HEK293 (cell line): ENCODE measurements at regions not wholly inside any gene's neighbourhood (a gene's known extent, or its start where the extent isn't known, plus 50 kb on each side); places are given as distances from the start of the nearest gene placed in this dataset.

Source experiments
- CTCF ChIA-PET: fragments of 350-600 bp; formaldehyde crosslinking; extraction: SDS; loops from one replicate; lab custom pipeline; 2021; ENCODE audit warnings: antibody characterized with exemption; lab: Yijun Ruan, JAX
- POLR2A ChIA-PET: fragments of 300-600 bp; formaldehyde crosslinking; extraction: SDS; loops from one replicate; lab custom pipeline; 2020; ENCODE audit warnings: antibody characterized with exemption, inconsistent platforms; lab: Yijun Ruan, JAX
- H3K27ac ChIP-seq: fragments of 200-500 bp; sonication (Bioruptor generic); 2 replicates; pipeline ENCODE4 v1.5.1; 2014; ENCODE audit warnings: low read depth, low read length, control low read depth, inconsistent platforms; ENCODE audit errors: extremely low read depth
- H3K36me3 ChIP-seq, 2 experiments: fragments of 200-500 bp in 1 of 2; sonication (Bioruptor generic) in 1 of 2; 1 replicate in 1 of 2; 2 replicates in 1 of 2; pipeline ENCODE4 v1.5.1; 2014 to 2017; ENCODE audit warnings: inconsistent platforms in 2 of 2, low read length in 2 of 2; ENCODE audit not compliant: control insufficient read depth in 2 of 2, insufficient read depth in 1 of 2
- H3K4me1 ChIP-seq: fragments of 200-500 bp; sonication (Bioruptor generic); 2 replicates; pipeline ENCODE4 v1.5.1; 2014; ENCODE audit warnings: mild to moderate bottlenecking, low read length, inconsistent platforms; ENCODE audit not compliant: control insufficient read depth, insufficient read depth
- H3K4me3 ChIP-seq: 2 replicates; pipeline ENCODE4 v1.5.1; 2011; ENCODE audit warnings: low read depth, mild to moderate bottlenecking, control low read depth, low read length, moderate library complexity
- H3K9me3 ChIP-seq: fragments of 200-500 bp; sonication (Bioruptor generic); 2 replicates; pipeline ENCODE4 v1.5.1; 2014; ENCODE audit warnings: low read depth, low read length, inconsistent platforms; ENCODE audit not compliant: control insufficient read depth, insufficient read depth
- BCL11B ChIP-seq: fragments of 450-650 bp; formaldehyde crosslinking; IDR thresholded peaks from 2 replicates; pipeline ENCODE4 v1.5.1; 2016; ENCODE audit warnings: low read depth, missing biosample characterization, missing genetic modification characterization
- GLIS1 ChIP-seq: fragments of 450-650 bp; formaldehyde crosslinking; IDR thresholded peaks from 2 replicates; pipeline ENCODE4 v1.5.1; 2016; ENCODE audit warnings: missing biosample characterization, missing genetic modification characterization
- IKZF3 ChIP-seq: fragments of 450-650 bp; IDR thresholded peaks from 2 replicates; pipeline ENCODE4 v1.5.0; 2018; ENCODE audit warnings: missing biosample characterization, mild to moderate bottlenecking, missing genetic modification characterization, moderate library complexity
- KLF10 ChIP-seq: fragments of 450-650 bp; IDR thresholded peaks from 2 replicates; pipeline ENCODE4 v1.5.1; 2018; ENCODE audit warnings: missing biosample characterization, mild to moderate bottlenecking, missing genetic modification characterization
- KLF17 ChIP-seq: fragments of 450-650 bp; formaldehyde crosslinking; IDR thresholded peaks from 2 replicates; pipeline ENCODE4 v1.5.1; 2016; ENCODE audit warnings: missing biosample characterization, missing genetic modification characterization
- KLF7 ChIP-seq: fragments of 450-650 bp; formaldehyde crosslinking; IDR thresholded peaks from 2 replicates; pipeline ENCODE4 v1.5.1; 2016; ENCODE audit warnings: missing biosample characterization, missing genetic modification characterization, borderline replicate concordance
- MEIS1 ChIP-seq: sonication (generic); formaldehyde crosslinking; IDR thresholded peaks from 2 replicates; pipeline ENCODE4 v1.8.1; 2022; ENCODE audit warnings: missing genetic modification reagents, mild to moderate bottlenecking, borderline replicate concordance
- OSR2 ChIP-seq: fragments of 450-650 bp; formaldehyde crosslinking; IDR thresholded peaks from 2 replicates; pipeline ENCODE4 v1.5.1; 2016; ENCODE audit warnings: missing biosample characterization, missing genetic modification characterization
- REPIN1 ChIP-seq: fragments of 450-650 bp; formaldehyde crosslinking; IDR thresholded peaks from 2 replicates; pipeline ENCODE4 v1.5.1; 2017; ENCODE audit warnings: missing biosample characterization, missing genetic modification characterization, low read depth
- SETDB1 ChIP-seq: IDR thresholded peaks from one replicate; pipeline ENCODE4 v1.6.1; 2017; ENCODE audit warnings: mild to moderate bottlenecking, low read length, moderate library complexity, mixed read lengths; ENCODE audit not compliant: insufficient read length
- TRIM28 ChIP-seq: IDR thresholded peaks from 2 replicates; pipeline ENCODE4 v1.6.1; 2011; ENCODE audit warnings: low read length, control low read depth, borderline replicate concordance
- YY1 ChIP-seq: fragments of 450-650 bp; formaldehyde crosslinking; IDR thresholded peaks from 2 replicates; pipeline ENCODE4 v1.5.1; 2018; ENCODE audit warnings: missing biosample characterization, missing genetic modification characterization
- ZBTB48 ChIP-seq: fragments of 450-650 bp; formaldehyde crosslinking; IDR thresholded peaks from 2 replicates; pipeline ENCODE4 v1.5.1; 2016; ENCODE audit warnings: missing biosample characterization, missing genetic modification characterization
- ZBTB7A ChIP-seq: fragments of 450-650 bp; formaldehyde crosslinking; IDR thresholded peaks from 2 replicates; pipeline ENCODE4 v1.5.1; 2016; ENCODE audit warnings: low read depth, missing biosample characterization, missing genetic modification characterization
- ZFP41 ChIP-seq: fragments of 450-650 bp; formaldehyde crosslinking; IDR thresholded peaks from 2 replicates; pipeline ENCODE4 v1.5.1; 2016; ENCODE audit warnings: missing biosample characterization, missing genetic modification characterization, borderline replicate concordance
- ZNF157 ChIP-seq: fragments of 450-650 bp; formaldehyde crosslinking; IDR thresholded peaks from 2 replicates; pipeline ENCODE4 v1.5.1; 2016; ENCODE audit warnings: missing biosample characterization, missing genetic modification characterization
- ZNF19 ChIP-seq: fragments of 450-650 bp; formaldehyde crosslinking; IDR thresholded peaks from 2 replicates; pipeline ENCODE4; 2016; ENCODE audit warnings: missing biosample characterization, missing genetic modification characterization, low read depth
- ZNF24 ChIP-seq: fragments of 450-650 bp; formaldehyde crosslinking; IDR thresholded peaks from 2 replicates; pipeline ENCODE4 v1.5.1; 2016; ENCODE audit warnings: missing biosample characterization, missing genetic modification characterization
- ZNF292 ChIP-seq: fragments of 450-650 bp; formaldehyde crosslinking; IDR thresholded peaks from 2 replicates; pipeline ENCODE4 v1.5.1; 2016; ENCODE audit warnings: low read depth, missing biosample characterization, missing genetic modification characterization, borderline replicate concordance
- ZNF404 ChIP-seq: fragments of 450-650 bp; formaldehyde crosslinking; IDR thresholded peaks from 2 replicates; pipeline ENCODE4 v1.5.1; 2017; ENCODE audit warnings: missing biosample characterization, missing genetic modification characterization
- ZNF449 ChIP-seq: fragments of 450-650 bp; formaldehyde crosslinking; IDR thresholded peaks from 2 replicates; pipeline ENCODE4 v1.5.1; 2017; ENCODE audit warnings: missing biosample characterization, mild to moderate bottlenecking, missing genetic modification characterization, moderate library complexity
- ZNF501 ChIP-seq: fragments of 450-650 bp; formaldehyde crosslinking; IDR thresholded peaks from 2 replicates; pipeline ENCODE4 v1.5.1; 2016; ENCODE audit warnings: missing biosample characterization, missing genetic modification characterization
- ZNF560 ChIP-seq: fragments of 450-650 bp; formaldehyde crosslinking; IDR thresholded peaks from 2 replicates; pipeline ENCODE4 v1.5.1; 2017; ENCODE audit warnings: missing biosample characterization, missing genetic modification characterization, borderline replicate concordance
- ZNF664 ChIP-seq: fragments of 450-650 bp; formaldehyde crosslinking; IDR thresholded peaks from 2 replicates; pipeline ENCODE4 v1.5.1; 2016; ENCODE audit warnings: missing biosample characterization, missing genetic modification characterization
- ZNF670 ChIP-seq: fragments of 450-650 bp; formaldehyde crosslinking; IDR thresholded peaks from 2 replicates; pipeline ENCODE4 v1.5.1; 2016; ENCODE audit warnings: missing biosample characterization, missing genetic modification characterization, low read depth
- ZNF677 ChIP-seq: fragments of 450-650 bp; IDR thresholded peaks from 2 replicates; pipeline ENCODE4 v1.5.0; 2018; ENCODE audit warnings: missing biosample characterization, mild to moderate bottlenecking, missing genetic modification characterization, moderate library complexity
- ZNF843 ChIP-seq: fragments of 450-650 bp; formaldehyde crosslinking; IDR thresholded peaks from 2 replicates; pipeline ENCODE4 v1.5.1; 2016; ENCODE audit warnings: missing biosample characterization, missing genetic modification characterization
- TF ChIP-seq, protein P1 (sequence below): fragments of 450-650 bp; formaldehyde crosslinking; IDR thresholded peaks from 2 replicates; pipeline ENCODE4 v1.5.1; 2016; ENCODE audit warnings: missing biosample characterization, missing genetic modification characterization
- TF ChIP-seq, protein P2 (sequence below): fragments of 450-650 bp; formaldehyde crosslinking; IDR thresholded peaks from 2 replicates; pipeline ENCODE4; 2016; ENCODE audit warnings: missing biosample characterization, missing genetic modification characterization
- TF ChIP-seq, protein P3 (sequence below): fragments of 450-650 bp; formaldehyde crosslinking; IDR thresholded peaks from 2 replicates; pipeline ENCODE4 v1.5.1; 2017; ENCODE audit warnings: missing biosample characterization, missing genetic modification characterization
- TF ChIP-seq, protein P4 (sequence below): fragments of 450-650 bp; formaldehyde crosslinking; IDR thresholded peaks from 2 replicates; pipeline ENCODE4 v1.5.1; 2016; ENCODE audit warnings: missing biosample characterization, missing genetic modification characterization

GRCh38 chr1:4908486-4908885 is 254.1 kb downstream of the AJAP1 start (continued):
- no peak for TF ChIP-seq MEIS1
- no peak for TF ChIP-seq ZNF670 (tag by site-specific recombination)
- TF ChIP-seq REPIN1 (tag by site-specific recombination): no peak
- TF ChIP-seq ZNF664: no peak
- no peak for TF ChIP-seq TRIM28
- TF ChIP-seq ZFP41: no peak
- TF ChIP-seq GLIS1 (tag by site-specific recombination): no peak
- TF ChIP-seq ZNF19 (tag by site-specific recombination): no peak
- no peak for TF ChIP-seq ZBTB7A (tag by site-specific recombination)
- TF ChIP-seq ZNF157: no peak
- no peak for TF ChIP-seq KLF17 (tag by site-specific recombination)
- TF ChIP-seq ZNF404: no peak

- Histone ChIP-seq H3K36me3 (no peaks in the 10 kb centered on the region), H3K9me3 (no peaks in the 10 kb centered on the region), H3K4me3 (no peak overlapping the region), H3K27ac (no peak overlapping the region), H3K4me1 (no peaks in the 10 kb centered on the region)
- ChIA-PET POLR2A (no interaction called here), CTCF (no interaction called here)
- no peak for TF ChIP-seq ZNF501
- no peak for TF ChIP-seq ZNF843 (tag by site-specific recombination)
- no peak for TF ChIP-seq KLF7
- no peak for TF ChIP-seq ZNF449
- TF ChIP-seq, protein P1, sequence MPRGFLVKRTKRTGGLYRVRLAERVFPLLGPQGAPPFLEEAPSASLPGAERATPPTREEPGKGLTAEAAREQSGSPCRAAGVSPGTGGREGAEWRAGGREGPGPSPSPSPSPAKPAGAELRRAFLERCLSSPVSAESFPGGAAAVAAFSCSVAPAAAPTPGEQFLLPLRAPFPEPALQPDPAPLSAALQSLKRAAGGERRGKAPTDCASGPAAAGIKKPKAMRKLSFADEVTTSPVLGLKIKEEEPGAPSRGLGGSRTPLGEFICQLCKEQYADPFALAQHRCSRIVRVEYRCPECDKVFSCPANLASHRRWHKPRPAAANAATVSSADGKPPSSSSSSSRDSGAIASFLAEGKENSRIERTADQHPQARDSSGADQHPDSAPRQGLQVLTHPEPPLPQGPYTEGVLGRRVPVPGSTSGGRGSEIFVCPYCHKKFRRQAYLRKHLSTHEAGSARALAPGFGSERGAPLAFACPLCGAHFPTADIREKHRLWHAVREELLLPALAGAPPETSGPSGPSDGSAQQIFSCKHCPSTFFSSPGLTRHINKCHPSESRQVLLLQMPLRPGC (tag by site-specific recombination): no peak
- TF ChIP-seq ZNF24 (tag by site-specific recombination): no peak
- no peak for TF ChIP-seq BCL11B (tag by site-specific recombination)
- no peak for TF ChIP-seq GLIS1 (tag by site-specific recombination)
- TF ChIP-seq, protein P2, sequence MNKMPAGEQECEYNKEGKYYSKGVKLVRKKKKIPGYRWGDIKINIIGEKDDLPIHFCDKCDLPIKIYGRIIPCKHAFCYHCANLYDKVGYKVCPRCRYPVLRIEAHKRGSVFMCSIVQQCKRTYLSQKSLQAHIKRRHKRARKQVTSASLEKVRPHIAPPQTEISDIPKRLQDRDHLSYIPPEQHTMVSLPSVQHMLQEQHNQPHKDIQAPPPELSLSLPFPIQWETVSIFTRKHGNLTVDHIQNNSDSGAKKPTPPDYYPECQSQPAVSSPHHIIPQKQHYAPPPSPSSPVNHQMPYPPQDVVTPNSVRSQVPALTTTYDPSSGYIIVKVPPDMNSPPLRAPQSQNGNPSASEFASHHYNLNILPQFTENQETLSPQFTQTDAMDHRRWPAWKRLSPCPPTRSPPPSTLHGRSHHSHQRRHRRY (tag by site-specific recombination): no peak
- TF ChIP-seq ZNF560 (tag by site-specific recombination): no peak
- no peak for TF ChIP-seq OSR2
- no peak for TF ChIP-seq SETDB1
- TF ChIP-seq ZNF677: no peak
- no peak for TF ChIP-seq KLF10 (tag by site-specific recombination)
- TF ChIP-seq, protein P3, sequence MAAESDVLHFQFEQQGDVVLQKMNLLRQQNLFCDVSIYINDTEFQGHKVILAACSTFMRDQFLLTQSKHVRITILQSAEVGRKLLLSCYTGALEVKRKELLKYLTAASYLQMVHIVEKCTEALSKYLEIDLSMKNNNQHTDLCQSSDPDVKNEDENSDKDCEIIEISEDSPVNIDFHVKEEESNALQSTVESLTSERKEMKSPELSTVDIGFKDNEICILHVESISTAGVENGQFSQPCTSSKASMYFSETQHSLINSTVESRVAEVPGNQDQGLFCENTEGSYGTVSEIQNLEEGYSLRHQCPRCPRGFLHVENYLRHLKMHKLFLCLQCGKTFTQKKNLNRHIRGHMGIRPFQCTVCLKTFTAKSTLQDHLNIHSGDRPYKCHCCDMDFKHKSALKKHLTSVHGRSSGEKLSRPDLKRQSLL (tag by site-specific recombination): no peak
- TF ChIP-seq IKZF3 (tag by site-specific recombination): no peak
- no peak for TF ChIP-seq YY1 (tag by site-specific recombination)
- TF ChIP-seq, protein P4, sequence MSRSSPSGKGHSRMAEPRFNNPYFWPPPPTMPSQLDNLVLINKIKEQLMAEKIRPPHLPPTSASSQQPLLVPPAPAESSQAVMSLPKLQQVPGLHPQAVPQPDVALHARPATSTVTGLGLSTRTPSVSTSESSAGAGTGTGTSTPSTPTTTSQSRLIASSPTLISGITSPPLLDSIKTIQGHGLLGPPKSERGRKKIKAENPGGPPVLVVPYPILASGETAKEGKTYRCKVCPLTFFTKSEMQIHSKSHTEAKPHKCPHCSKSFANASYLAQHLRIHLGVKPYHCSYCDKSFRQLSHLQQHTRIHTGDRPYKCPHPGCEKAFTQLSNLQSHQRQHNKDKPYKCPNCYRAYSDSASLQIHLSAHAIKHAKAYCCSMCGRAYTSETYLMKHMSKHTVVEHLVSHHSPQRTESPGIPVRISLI (tag by site-specific recombination): no peak
- TF ChIP-seq ZNF292: no peak
- no peak for TF ChIP-seq ZBTB48 (tag by site-specific recombination)
These were observed 240.2 kb downstream of the AJAP1 start for GRCh38 chr1:4894566-4894965.
